HG03097 (cell line): ENCODE measurements at regions not wholly inside any gene's neighbourhood (a gene's known extent, or its start where the extent isn't known, plus 50 kb on each side); places are given as distances from the start of the nearest gene placed in this dataset.

Experiments used
- ATAC-seq: cut with Tn5 transposase; IDR thresholded peaks from one replicate; pipeline ENCODE4 v1.9.1; 2021; ENCODE audit not compliant: unreplicated experiment, low FRiP score

DNA sequence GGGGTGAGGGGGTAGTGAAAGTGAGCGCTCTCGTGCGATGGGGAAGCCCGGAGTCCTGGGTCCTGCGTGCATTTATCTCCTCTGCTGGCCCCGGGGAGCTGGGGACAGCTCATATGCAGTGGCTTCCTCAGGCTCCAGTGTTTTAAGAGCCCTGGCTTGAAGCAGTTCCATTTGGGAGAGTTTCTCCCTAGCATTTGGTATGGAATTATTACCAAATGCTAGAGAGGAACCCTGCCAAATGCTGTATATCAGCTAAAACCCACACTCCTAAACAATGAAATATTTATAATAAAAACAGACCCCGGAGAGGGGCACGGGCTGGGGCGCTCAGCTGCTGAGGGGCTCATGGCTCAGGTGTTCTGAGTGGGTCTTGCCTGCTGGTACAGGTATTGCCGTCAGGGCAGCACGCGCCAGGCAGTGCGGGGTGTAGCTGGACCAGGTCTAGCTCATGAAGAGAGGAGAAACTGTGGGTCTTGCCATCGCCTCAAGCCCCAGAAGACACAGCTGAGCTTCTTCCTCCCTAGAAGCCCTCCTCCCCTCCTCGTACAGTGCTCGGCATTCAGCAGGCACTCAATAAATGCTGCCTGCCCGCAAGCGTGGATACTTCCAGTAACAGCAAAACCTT is 163.6 kb upstream of the ZNF536 start:
- no peak for ATAC-seq

DNA sequence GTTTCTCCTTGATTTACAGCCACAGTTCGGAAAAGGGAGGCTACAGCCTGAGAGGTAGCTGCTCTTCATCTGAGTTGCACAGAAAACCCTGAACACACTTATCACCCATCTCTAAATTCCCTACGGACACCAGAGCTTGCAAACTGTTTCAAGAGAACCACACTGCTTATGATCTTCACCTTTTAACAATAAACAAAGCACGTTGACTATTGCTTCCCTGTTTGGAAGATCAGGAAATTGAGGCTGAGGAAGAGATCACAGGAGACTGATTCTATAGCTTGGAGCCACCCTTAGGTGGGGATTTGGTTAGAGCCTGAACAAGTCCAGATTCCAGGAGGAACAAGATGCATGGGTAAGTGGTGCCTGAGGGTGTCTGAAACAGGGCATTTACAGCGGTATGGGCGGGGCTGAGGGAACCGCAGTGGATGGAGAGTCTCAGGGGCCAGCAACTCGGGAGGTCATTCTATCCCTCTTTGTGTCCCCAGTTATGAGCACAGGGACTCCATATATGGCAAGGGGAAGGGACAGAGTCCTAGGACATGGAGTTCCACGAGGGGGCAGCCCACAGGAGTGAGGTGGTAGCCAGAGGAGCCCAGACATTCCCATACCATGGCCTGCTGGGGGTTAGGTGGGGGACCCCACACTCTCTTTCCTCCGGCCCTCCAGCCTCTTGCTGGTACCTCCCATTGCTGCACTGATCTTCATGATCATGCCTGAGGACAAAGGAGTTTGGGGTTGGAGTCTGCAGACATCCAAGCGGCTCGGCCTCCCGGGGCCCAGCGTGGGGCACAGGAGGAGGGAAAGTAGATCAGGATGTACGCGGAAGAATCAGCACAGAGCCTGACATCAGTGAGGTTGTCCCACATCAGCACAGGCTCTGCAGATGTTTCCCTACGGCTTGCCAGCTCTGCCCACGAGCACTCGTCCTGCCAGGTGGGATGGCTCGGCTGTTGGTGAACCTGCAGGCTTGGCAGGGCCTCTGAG is 162.3 kb upstream of the ZNF536 start:
- ATAC-seq, result no peak

DNA sequence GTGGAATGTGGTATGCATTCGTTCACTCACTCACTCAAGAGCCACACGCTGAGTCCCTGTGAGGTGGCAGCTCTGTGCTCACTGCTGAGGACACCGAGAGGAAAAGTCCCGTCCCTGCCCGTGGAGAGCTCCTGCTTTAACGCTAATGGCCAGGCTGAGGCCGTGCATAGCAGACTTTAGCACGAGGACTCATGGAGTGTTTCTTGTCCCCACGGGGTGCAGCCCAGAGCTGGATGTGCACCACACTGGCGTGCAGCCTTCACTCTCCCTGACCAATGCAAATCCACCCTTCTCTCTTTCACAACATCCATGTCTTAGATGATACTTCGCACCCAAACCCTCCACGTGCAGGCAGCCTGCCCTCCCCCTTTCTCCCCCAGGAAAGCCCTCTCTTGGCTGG is 159.6 kb upstream of the ZNF536 start:
- ATAC-seq, result no peak

DNA sequence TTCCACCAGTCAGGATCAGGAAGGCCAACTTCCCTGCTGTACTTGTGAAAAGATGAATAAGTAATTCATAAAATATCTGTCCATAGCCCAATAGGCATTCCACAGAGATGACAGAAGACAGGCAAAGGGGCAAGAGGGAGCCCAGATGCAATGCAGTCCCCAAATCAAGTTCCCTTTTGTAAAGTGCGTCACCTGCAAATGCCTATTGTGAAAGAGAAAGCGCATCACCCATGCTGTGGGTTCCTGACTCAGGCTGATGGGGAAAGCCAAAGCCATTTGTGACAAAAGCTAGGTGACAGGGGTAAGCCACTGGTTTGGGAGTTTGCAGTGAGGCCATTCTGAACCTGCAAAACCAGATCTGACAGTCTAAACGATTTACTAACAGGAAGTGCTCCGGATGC is 157.5 kb upstream of the ZNF536 start:
- no peak for ATAC-seq

DNA sequence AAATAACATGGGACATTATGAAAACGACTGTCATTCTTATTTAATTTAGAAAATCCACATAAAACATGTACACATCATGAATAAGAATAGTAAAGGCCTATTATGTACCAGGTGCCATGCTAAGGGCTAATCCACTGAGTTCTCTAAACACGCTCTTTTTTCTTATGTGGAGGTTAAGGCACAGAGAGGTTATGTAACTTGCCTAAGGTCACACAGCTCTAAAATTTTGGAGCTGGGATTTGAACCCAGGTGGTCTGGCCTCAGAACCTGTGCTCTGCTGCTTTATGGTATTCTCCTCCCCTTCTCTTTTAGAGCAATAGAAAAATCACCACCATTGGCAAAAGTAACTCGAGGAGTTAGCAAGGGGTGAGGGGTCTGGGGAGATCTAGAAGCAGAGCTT is 156.9 kb upstream of the ZNF536 start:
- no peak for ATAC-seq

DNA sequence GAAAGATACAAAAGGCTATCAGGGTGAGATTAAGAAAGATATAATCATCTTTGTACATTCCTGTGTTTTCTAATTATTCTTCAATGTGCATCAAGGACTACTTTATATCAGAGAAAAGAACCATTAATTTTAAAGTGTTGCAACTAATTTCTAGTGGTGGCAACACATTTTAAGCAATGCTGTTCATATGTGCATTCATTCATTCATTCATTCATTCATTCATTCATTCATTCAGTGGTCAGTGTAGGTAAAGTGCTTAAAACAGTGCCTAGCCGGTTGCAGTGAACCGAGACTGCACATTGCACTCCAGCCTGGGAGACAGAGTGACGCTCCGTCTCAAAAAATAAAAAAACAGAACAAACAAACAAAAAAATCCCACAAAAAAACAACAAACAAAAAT is 155.7 kb upstream of the ZNF536 start:
- no peak for ATAC-seq

DNA sequence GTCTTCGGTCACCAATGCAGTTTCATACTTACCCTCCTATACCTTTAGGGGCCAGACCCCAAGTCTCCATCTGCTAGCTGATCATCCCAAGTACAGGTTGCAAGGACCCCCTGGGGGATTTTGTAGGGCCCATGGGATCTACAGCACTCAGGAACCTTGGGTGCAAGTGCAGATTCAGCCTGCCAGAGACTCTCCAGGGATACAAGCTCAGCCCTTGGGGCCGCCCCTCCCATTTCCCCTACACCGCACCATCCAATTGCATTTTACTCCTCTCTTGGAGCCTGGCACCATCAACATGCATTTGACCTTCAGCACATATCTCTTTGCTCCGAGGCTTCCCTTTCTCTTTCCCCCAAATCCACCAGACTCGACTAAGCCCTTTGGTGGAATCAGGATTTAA is 154.7 kb upstream of the ZNF536 start:
- ATAC-seq, result no peak

DNA sequence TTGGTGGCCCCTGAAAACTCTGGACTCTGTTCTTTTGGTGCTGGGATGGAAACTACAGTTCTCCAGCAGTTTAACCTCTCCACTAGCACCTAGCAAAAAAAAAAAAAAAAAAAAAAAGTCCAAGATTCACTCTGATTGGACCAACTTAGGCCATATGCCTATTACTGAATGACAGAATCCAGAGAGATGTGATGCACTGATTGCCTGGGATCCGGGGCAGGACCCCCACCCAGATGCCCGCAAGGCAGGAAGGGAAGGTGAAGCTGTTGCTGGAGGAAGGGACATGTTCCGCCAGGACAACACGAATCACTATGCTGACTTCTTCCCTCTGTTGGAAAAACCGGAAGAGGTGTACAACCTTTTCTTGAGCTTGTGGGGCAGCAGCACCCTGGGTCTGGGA is 152.5 kb upstream of the ZNF536 start:
- no peak for ATAC-seq

DNA sequence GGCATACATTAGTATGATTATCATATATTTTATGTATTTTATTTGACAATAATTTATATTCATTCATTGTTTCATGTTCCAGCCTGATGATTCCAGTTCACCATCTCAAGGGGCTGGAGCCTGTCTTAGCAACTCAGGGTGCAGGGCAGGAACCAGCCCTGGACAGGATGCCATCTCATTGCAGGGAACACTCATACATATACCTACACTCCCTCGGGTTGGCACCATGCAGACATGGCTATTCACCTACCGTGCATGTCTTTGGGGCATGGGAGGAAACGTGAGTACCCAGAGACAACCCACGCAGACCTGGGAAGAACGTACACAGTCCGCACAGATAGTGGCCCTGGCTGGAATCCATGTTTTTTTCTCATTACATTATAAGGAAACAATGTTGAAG is 151.0 kb upstream of the ZNF536 start:
- ATAC-seq, result no peak

DNA sequence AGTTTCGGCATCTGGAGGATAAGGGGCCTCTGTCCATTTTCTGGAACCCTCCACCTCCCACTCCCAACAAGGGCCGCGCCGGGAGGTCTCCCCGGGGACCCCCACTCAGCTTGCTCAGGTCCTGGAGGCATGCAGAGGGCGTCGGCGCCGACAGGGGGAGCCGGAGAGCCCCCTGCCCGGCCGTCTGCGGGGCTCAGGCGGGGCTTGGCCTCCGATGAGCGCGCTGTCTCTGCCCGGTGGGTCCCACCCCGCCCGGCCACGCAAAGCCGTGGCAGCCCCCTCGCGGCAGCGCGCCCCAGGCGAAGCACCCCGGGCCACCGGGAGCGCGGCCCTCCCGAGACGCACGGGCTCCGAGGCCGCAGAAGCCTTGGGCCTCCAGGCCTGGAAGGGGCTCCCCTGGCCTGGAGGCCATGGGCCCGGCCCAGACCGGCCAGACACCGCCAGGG is 149.7 kb upstream of the ZNF536 start:
- no peak for ATAC-seq

DNA sequence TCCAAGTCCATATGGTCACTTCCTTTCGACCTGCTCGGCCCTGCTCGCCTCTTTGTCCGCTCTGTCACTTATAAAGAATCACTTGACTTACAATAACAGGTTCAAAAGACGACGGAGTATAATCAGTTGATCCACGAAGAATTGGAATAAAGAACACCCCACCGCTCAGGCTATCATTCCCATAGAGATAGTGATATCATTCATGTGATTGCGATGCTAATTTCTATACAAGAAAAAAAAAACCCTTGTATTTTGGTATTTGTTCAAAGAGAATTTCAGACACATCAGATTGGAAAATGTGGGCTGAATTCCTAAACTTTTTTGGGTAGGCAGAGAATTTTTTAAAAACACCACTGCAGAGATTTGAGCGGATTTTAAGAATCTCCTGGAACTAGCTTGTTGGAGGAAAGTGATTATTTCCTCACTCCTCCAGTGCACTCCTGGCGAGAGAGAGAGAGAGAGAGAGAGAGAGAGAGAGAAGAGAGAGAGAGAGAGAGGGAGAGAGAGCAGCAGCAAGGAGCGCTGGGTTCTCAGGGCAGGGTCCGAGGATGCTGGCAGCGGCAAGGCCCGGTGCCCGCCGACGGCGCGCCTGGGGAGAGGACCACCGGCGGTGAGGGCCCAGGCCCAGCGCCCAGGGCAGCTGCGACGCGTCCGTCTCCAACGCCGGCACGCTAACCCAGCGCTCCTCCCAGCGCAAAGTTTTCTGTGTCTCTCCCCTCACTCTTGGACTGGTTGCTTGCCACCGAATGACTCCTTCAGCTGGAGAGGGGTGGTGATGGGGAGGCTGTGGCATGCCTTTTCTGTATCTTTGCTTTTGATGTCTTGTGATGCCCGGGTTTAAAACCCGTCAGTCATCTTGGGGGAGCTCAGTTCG is 149.0 kb upstream of the ZNF536 start:
- no peak for ATAC-seq

DNA sequence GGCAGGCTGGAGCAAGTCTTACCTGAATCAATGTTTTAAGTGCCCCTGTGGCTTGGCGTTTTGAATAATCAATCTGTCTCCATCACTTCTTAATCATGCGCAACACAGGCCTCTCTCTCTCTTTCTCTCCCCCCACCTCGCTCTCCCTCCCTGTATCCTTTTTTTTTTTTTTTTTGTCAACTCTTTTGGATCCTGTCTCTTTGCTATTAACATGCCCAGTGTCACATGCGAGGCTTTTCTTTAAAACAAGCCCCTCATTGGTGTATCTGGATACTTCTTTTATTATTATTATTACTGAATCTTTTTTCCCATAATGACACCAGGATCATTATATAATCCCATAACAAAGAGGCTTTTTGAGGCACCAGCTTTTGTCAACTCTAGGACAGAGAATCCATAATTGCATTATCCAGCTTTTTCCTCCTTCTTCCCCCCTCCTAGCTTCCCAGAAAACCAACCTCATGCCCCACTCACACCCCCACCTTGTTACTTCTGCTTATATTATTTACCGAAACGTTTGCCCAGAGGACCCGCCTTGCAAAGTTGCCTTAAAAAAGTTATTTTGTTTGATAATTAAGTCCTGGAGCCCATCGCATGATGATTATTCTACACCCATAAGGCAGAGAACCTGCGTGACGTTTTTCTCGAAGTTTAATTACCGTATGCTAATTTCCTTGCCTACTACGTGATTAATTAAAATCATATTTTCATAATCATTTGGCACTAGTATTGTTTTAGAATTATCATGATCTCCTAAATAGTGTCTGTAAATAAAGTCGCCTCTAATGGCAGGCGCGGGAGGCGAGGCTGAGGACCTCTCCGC is 148.1 kb upstream of the ZNF536 start:
- no peak for ATAC-seq

DNA sequence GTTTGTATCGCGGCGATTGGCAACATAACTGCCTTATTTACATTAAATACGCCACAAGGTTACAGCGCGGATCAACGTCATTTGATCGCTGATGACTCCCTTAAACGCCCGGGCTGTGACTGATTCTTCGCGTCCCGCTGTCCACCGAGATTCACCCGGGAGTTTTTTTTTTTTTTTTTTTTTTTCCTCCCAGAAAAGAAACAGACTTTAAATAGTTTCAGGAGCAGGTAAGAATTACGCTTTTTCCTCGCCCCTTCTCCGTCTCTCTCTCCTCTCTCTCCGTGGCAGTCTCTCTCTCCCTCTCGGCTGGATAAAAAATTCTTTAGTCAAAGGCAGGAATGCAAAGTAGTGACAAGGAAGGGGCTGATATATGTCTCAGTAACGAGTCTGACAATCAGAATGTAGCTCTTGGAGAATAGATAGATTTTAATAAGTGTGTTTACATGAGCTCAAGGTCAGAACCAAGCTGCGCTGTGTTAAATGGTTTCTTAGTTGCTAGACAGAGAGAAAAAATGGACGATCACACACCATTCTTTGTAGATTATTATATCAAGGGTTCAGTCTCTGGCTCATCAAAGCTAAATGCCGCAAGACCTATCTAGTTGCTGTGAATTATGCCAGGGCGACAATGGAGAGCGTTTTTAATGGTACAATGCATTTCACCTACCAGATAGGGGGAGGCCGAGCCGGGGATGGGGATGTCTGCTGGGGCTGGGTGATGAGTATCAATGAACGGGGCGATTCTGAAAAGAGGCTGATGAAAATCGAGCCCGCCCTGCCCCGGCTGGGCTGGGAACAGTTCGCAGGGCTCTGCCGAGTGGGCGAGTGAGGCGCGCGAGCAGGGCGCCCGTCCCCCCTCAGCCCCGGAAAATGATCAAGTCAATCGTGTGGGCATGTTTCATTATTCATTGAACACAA is 147.2 kb upstream of the ZNF536 start:
- no peak for ATAC-seq

DNA sequence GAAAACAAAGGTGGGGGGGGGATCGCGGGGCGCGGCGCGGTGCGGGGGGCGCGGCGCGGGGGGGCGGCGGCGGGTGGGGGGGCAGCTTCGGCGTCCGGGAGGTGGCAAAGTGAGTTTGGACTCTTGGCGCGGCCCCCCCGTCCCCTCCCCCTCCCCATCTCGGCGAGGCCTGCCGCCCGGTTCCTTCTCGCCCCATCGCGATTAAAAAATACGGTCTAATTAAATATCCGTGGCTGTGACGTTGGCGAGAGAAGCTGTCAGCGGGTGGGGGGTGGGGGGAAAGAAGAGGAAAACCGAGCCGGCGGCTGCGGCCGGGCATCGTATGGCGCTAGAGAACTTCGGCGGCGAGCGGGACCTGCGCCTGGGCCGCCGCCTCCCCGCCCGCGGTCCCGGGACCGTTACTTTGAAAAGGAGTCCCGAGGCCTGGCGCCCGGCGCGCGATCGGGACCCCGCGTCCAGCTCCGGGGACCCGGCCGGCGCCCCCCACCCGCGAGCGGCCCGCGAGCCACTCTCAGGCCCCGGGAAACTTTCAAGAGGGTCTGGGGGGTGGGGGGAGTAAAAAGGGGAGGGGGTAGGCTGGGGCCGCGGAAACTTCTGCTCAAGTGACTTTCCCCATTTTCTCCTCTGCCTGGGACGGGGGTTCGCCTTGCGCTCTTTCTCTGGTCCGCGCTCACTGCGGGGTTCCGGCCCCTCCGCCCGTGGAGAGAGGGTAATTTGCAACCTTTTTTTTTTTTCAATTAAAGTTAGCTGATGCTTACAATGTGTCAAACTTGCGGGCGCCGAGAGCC is 146.3 kb upstream of the ZNF536 start:
- ATAC-seq, result no peak

DNA sequence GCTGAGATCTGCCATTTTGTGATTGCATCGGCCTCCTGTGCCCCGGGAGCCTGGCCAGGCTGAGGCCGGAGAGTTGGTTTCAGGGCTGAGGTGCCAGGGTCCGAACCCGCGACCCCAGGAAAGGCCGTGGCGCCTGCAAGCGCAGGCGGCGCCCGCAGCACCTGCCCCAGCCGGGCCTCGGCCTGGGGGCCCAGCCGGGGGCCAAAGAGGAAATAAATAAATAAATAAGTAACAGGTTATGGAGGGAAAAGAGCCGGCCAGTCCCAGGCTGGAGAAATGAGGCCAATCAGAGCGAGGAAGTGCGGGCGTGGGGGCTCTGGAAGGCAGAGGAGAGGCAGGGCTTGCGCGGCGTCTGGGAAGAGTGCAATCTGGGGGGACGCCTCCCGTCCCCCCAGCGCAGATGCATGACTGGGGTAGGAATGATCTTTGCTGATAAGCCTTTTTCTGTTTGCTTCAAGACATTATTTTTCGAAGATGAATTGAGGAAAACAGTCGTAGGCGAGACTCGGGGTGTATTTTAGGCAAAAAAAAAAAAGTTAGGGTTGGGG is 145.6 kb upstream of the ZNF536 start:
- ATAC-seq, result no peak

DNA sequence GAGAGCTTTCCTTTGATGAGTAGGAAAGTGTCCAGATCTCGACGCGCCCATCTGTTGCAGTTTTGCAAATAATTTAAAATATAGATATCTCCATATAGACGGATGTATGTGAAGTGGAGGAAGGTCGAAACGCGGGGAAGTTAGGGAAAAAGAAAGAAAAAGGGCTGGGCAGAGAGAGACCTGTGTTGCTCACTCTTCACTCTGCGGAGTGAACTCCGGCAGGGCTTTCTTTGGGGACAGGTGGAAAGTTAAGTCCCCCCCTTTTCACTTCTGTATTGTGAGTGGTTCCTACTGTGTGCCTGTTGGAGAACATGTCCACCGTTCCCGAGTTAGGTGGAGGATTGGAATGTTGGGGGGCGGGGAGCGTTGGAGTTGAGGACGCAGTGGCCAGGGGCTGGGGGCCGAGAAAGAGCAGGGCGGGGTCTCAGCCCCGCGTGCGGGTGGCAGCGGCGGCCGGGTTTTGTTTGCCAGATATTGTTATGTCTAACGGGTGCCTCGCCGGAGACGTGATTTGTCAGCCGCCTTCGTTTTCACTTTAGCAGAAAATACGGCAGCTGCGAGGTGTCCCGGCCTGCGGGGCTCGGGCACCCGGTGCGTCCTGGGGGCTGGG is 145.1 kb upstream of the ZNF536 start:
- no peak for ATAC-seq

DNA sequence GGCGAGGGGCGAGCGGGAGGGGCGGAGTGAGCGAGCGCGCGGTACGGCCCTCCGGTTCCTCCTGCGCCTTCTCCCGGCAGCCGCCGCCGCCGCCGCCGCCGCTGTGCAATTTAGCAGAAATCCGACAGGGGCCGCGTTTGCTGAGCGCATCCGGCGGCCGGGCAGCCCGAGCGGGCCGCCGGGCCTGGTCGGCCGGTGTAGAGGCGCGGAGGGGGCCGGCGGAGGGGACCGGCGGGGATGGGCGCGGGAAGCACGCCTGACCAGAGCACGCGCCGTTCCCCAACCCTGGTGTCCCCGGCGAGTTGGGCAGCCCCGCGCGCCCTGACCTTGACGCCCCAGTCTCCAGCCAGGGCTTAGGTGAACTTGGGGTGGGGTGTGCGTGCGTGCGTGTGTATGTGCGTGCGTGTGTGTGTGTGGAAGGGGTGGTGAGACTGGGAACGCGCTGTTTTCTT is 144.5 kb upstream of the ZNF536 start:
- no peak for ATAC-seq
